ENCODE measurements at regions not wholly inside any gene's neighbourhood (a gene's known extent, or its start where the extent isn't known, plus 50 kb on each side); places are given as distances from the start of the nearest gene placed in this dataset.

- no peak for TF ChIP-seq CTCF (conservative IDR thresholded peaks at IDR 0.05)
- no peak overlapping the region for H3K27ac ChIP-seq
These were observed 960.0 kb downstream of the DNAJB9 start for GRCh38 chr7:109529712-109530111.

GRCh38 chr7:109532262-109532992, 962.8 kb downstream of the DNAJB9 start:
- no peak for TF ChIP-seq CTCF (conservative IDR thresholded peaks at IDR 0.05)
- H3K27ac ChIP-seq, result no peak overlapping the region

- no peak overlapping the region for H3K27ac ChIP-seq
- TF ChIP-seq CTCF (conservative IDR thresholded peaks at IDR 0.05), result no peak
These were observed 976.0 kb downstream of the DNAJB9 start for GRCh38 chr7:109545686-109546085.

GRCh38 chr7:109549471-109550193, 980.0 kb downstream of the DNAJB9 start:
- no peak overlapping the region for H3K27ac ChIP-seq
- TF ChIP-seq CTCF (conservative IDR thresholded peaks at IDR 0.05), result no peak

- no peak overlapping the region for H3K27ac ChIP-seq
- TF ChIP-seq CTCF (conservative IDR thresholded peaks at IDR 0.05), result no peak
These were observed 982.3 kb downstream of the DNAJB9 start for GRCh38 chr7:109552017-109552416.

GRCh38 chr7:109577265-109577664, 1007.6 kb downstream of the DNAJB9 start:
- no peak overlapping the region for H3K27ac ChIP-seq
- no peak for TF ChIP-seq CTCF (conservative IDR thresholded peaks at IDR 0.05)

GRCh38 chr7:109579901-109580300, 1010.2 kb downstream of the DNAJB9 start:
- TF ChIP-seq CTCF (conservative IDR thresholded peaks at IDR 0.05), result no peak
- H3K27ac ChIP-seq, result no peak overlapping the region

Data from VCaP (cell line).